ENCODE measurements at regions not wholly inside any gene's neighbourhood (a gene's known extent, or its start where the extent isn't known, plus 50 kb on each side); places are given as distances from the start of the nearest gene placed in this dataset.

DNA sequence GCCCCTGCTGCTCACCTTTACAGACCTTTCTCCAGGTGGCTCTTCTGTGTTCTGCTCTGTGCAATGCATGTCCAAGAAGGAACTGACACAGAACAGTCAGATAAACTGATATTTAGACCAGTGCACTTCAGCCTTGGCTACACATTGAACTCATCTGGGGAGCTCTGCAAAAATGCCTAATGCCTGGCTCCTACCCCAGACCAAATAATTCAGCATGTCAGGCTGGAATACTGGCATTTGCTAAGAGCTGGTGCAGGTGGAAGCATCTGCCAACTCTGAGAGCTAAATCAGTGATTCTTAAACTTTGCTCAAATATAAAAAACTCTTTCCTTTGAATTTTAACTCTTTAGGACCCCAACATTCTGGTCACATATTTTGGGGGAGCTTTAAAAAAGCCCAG, 118.2 kb upstream of the TSC22D1 start:
- H3K4me3 ChIP-seq (ENCODE audit: low read length), result no peak overlapping the region
- no peak overlapping the region for H2AFZ ChIP-seq (ENCODE audit: low read length)
- no peaks in the 10 kb centered on the region for H3K9me2 ChIP-seq (replicated peaks; ENCODE audit: low read length)
- CTCF ChIA-PET, result no interaction called here
- H4K20me1 ChIP-seq (ENCODE audit: low read length), result no peaks in the 10 kb centered on the region
- no peak overlapping the region for H3K27ac ChIP-seq (ENCODE audit: low read length)
- H3K9ac ChIP-seq (ENCODE audit: low read length), result no peak overlapping the region
- no peak overlapping the region for H3K4me2 ChIP-seq (ENCODE audit: low read length)
- H3K9me3 ChIP-seq (ENCODE audit: low read length), result no peaks in the 10 kb centered on the region
- DNase-seq (no peak), ATAC-seq (no peak)
- no peaks in the 10 kb centered on the region for H3K4me1 ChIP-seq (ENCODE audit: insufficient read depth, low read length)
- TF ChIP-seq, protein P1, sequence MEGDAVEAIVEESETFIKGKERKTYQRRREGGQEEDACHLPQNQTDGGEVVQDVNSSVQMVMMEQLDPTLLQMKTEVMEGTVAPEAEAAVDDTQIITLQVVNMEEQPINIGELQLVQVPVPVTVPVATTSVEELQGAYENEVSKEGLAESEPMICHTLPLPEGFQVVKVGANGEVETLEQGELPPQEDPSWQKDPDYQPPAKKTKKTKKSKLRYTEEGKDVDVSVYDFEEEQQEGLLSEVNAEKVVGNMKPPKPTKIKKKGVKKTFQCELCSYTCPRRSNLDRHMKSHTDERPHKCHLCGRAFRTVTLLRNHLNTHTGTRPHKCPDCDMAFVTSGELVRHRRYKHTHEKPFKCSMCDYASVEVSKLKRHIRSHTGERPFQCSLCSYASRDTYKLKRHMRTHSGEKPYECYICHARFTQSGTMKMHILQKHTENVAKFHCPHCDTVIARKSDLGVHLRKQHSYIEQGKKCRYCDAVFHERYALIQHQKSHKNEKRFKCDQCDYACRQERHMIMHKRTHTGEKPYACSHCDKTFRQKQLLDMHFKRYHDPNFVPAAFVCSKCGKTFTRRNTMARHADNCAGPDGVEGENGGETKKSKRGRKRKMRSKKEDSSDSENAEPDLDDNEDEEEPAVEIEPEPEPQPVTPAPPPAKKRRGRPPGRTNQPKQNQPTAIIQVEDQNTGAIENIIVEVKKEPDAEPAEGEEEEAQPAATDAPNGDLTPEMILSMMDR (conservative IDR thresholded peaks at IDR 0.05; ENCODE audit: low read depth, low read length), result no peak
- no peak for TF ChIP-seq EZH2 (IDR thresholded peaks at IDR 0.05; ENCODE audit: low read length, unreplicated experiment)
- TF ChIP-seq EZH2phosphoT487 (IDR thresholded peaks at IDR 0.05; ENCODE audit: borderline replicate concordance, low read length), result no peak
- no peaks in the 10 kb centered on the region for H3F3A ChIP-seq (ENCODE audit: low read length, unreplicated experiment)
- BruUV-seq (replicated peaks), result no TSS peak
- POLR2A ChIA-PET (ENCODE audit: unreplicated experiment), result no interaction called here
- H3K79me2 ChIP-seq (ENCODE audit: low read length), result no peaks in the 10 kb centered on the region
- intact Hi-C loops (cut with micrococcal nuclease), result no loop called here
- no peaks in the 10 kb centered on the region for H3K36me3 ChIP-seq (ENCODE audit: low read depth, low read length)
- no peaks in the 10 kb centered on the region for H3K27me3 ChIP-seq (ENCODE audit: low read length)

DNA sequence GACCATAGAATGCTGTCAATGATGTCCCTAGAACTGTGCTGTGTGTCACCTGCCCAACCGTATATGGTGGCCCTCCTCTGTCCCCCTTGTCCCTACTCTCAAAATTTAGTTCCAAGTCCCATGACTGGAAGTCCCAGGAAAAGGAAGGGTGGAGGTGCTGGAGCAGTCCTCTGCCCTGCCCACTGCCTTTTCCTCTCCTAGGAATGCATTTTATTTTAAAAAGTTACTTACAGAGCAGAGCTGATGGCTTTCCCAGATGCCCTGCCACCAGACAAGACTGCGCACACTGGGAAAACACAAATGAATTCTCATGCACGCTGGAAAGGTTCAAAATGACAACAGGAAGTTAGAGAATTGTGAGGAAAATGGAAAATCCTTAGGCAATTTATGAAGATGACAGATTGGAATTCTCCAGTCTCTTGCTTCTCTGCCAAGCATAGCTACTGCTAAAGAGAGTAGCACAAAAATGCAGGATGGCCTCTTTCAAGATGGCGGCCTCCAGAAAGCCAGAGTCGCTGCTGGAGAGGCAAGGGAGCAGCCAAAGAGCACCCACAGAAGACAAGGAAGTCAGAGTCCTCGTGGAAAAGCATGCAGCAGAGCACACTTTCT, 117.1 kb upstream of the TSC22D1 start:
- no peak overlapping the region for H3K4me3 ChIP-seq (ENCODE audit: low read length)
- no peaks in the 10 kb centered on the region for H3K79me2 ChIP-seq (ENCODE audit: low read length)
- H3K4me1 ChIP-seq (ENCODE audit: insufficient read depth, low read length), result no peaks in the 10 kb centered on the region
- DNase-seq (no peak), ATAC-seq (no peak)
- intact Hi-C loops (cut with micrococcal nuclease), result no loop called here
- H4K20me1 ChIP-seq (ENCODE audit: low read length), result no peaks in the 10 kb centered on the region
- ChIA-PET POLR2A (ENCODE audit: unreplicated experiment) (no interaction called here), CTCF (no interaction called here)
- no peak overlapping the region for H3K27ac ChIP-seq (ENCODE audit: low read length)
- H3K9me2 ChIP-seq (replicated peaks; ENCODE audit: low read length), result no peaks in the 10 kb centered on the region
- no peak overlapping the region for H3K9ac ChIP-seq (ENCODE audit: low read length)
- no peak overlapping the region for H3K4me2 ChIP-seq (ENCODE audit: low read length)
- no peaks in the 10 kb centered on the region for H3F3A ChIP-seq (ENCODE audit: low read length, unreplicated experiment)
- H3K9me3 ChIP-seq (ENCODE audit: low read length), result no peaks in the 10 kb centered on the region
- H3K27me3 ChIP-seq (ENCODE audit: low read length), result no peaks in the 10 kb centered on the region
- TF ChIP-seq, protein P1 (conservative IDR thresholded peaks at IDR 0.05; ENCODE audit: low read depth, low read length), result no peak
- TF ChIP-seq EZH2phosphoT487 (IDR thresholded peaks at IDR 0.05; ENCODE audit: borderline replicate concordance, low read length) (no peak), EZH2 (IDR thresholded peaks at IDR 0.05; ENCODE audit: low read length, unreplicated experiment) (no peak)
- BruUV-seq (replicated peaks), result no TSS peak
- no peaks in the 10 kb centered on the region for H3K36me3 ChIP-seq (ENCODE audit: low read depth, low read length)
- H2AFZ ChIP-seq (ENCODE audit: low read length), result no peak overlapping the region

DNA sequence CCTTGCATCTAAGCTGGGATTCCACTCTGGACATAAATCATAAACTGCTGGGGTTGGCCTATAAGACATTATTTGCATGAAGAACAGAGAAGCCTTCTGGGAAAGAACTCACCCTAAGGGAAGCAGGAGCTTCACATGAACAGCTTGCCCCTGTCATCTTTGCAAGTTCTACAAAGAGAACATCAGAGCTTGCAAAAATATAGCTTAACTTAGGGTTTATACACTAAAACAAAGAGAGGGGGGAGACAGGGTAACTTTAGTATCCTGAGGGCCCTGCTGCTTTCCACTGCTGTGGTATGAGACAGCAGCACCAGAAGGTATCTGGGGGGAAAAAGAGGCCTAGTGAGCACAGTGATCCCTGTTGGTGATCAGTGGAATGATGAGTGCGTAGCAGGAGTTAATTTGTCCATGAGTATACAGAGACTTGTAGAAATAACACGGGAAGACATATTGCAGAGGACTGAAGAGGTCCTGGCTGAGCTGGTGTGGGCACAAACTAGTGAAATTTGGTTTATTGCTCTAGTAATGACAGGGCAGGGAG, 116.1 kb upstream of the TSC22D1 start:
- ATAC-seq, result no peak
- POLR2A ChIA-PET (ENCODE audit: unreplicated experiment), result no interaction called here

More for the DNA sequence above, 116.1 kb upstream of the TSC22D1 start:
- no peaks in the 10 kb centered on the region for H3K9me3 ChIP-seq (ENCODE audit: low read length)
- no peak overlapping the region for H2AFZ ChIP-seq (ENCODE audit: low read length)
- peak; percentile 33 for DNase-seq
- H3K4me3 ChIP-seq (ENCODE audit: low read length), result no peak overlapping the region
- H4K20me1 ChIP-seq (ENCODE audit: low read length), result no peaks in the 10 kb centered on the region
- BruUV-seq (replicated peaks), result no TSS peak
- CTCF ChIA-PET, result no interaction called here
- H3F3A ChIP-seq (ENCODE audit: low read length, unreplicated experiment), result no peaks in the 10 kb centered on the region
- H3K4me2 ChIP-seq (ENCODE audit: low read length), result no peak overlapping the region
- intact Hi-C loops (cut with micrococcal nuclease), result no loop called here
- H3K27ac ChIP-seq (ENCODE audit: low read length), result no peak overlapping the region
- TF ChIP-seq EZH2phosphoT487 (IDR thresholded peaks at IDR 0.05; ENCODE audit: borderline replicate concordance, low read length) (no peak), EZH2 (IDR thresholded peaks at IDR 0.05; ENCODE audit: low read length, unreplicated experiment) (no peak)
- TF ChIP-seq, protein P1 (conservative IDR thresholded peaks at IDR 0.05; ENCODE audit: low read depth, low read length), result no peak
- no peaks in the 10 kb centered on the region for H3K27me3 ChIP-seq (ENCODE audit: low read length)
- no peaks in the 10 kb centered on the region for H3K36me3 ChIP-seq (ENCODE audit: low read depth, low read length)
- H3K4me1 ChIP-seq (ENCODE audit: insufficient read depth, low read length), result no peaks in the 10 kb centered on the region
- no peaks in the 10 kb centered on the region for H3K9me2 ChIP-seq (replicated peaks; ENCODE audit: low read length)
- no peak overlapping the region for H3K9ac ChIP-seq (ENCODE audit: low read length)
- H3K79me2 ChIP-seq (ENCODE audit: low read length), result no peaks in the 10 kb centered on the region

Data from PC-3 (cell line).